NCI-H345 treated with DMSO at 0.1 percent for 48 hours (cell line): ENCODE measurements at regions not wholly inside any gene's neighbourhood (a gene's known extent, or its start where the extent isn't known, plus 50 kb on each side); places are given as distances from the start of the nearest gene placed in this dataset.

Experiments
- DNase-seq: peaks from one replicate; lab custom pipeline; 2025; ENCODE audit not compliant: unreplicated experiment; lab: John Stamatoyannopoulos, UW

- no peak for DNase-seq
Observed at GRCh38 chr12:18207266-18207665, 54.1 kb upstream of the PIK3C2G start.

- DNase-seq = no peak
Observed at GRCh38 chr12:18206198-18206597, 55.1 kb upstream of the PIK3C2G start.

- DNase-seq = no peak
Observed at GRCh38 chr12:18204053-18204452, 57.3 kb upstream of the PIK3C2G start.

DNA sequence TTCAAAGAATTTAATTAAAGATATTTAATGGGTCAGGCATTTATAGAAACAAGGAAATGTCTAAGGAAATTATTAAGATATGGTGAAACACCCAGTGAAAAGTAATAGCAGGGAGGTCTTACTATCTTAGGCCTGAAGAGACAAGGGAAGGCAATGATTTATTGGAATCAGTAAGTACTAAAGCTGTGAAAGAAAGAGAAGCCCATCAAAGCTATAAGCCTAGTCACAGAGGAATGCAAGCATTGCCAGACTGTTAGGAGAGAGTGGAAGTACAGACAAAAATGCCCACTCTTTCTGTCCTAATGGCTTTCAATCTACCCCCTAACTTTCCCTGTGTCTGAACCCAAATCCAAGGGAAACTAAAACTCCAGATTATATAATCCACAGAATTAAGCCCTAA lies 69.2 kb upstream of the PIK3C2G start:
- DNase-seq = no peak

DNA sequence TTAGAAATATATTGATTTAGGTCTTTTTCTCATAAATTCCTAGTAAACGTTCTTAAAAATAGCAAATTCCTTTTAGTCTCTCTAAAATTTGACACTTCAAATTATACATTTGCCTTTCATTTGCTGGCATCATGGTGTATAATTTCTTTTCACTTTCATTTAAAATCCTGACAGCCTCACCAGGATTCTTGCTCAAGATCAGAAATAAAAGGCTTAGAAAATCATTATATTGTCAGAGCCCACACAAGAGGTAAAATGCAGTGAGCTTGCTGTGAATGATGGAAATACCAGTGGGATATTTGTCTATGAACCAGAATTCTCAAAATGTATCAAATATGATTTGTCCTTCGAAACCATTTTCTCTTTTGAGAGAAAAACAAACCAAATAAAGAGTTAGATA lies 78.2 kb upstream of the PIK3C2G start:
- DNase-seq = no peak

DNA sequence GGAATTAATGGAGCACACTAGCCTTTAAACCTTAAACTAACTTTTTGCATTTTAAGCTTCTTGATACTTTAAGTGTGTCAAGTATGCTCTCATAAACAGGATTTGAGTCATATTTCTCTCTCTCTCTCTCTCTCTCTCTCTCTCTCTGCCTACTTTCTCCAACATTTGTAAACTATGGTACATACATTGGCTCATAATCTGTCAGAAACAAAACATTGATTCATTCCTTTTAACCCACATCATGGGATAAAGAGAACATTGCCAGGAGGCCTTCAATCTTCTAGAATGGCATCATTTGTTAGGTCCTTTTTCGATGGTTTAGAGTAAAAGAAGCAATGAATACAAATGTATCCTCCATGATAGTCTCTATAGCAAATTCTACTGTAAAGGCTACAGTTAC lies 81.6 kb upstream of the RERGL start:
- DNase-seq = no peak

DNA sequence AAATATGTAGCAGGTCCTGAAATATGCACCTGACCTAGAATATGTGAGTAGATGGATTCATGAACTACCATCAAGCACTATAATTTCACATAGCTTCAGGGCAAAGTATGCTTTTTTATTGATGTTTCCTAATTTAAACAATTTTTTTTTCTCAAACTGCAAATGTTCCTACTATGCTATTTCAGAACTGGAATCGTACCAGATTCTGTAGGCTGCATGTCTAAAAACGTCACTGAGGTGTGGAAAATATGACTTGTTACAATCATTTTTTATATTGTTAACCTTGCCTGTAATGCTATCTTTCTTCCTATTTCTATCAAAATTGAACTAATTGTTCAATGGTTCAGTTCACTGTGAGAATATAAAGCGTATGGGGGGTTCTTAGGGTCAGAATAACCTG lies 78.0 kb upstream of the RERGL start:
- DNase-seq = no peak

- DNase-seq = no peak
Observed at GRCh38 chr12:18165889-18166288, 75.9 kb upstream of the RERGL start.

GRCh38 chr12:18165422-18165871 lies 75.5 kb upstream of the RERGL start:
- peak; percentile 29 for DNase-seq

- DNase-seq = no peak
Observed at GRCh38 chr12:18160901-18161300, 70.9 kb upstream of the RERGL start.

DNA sequence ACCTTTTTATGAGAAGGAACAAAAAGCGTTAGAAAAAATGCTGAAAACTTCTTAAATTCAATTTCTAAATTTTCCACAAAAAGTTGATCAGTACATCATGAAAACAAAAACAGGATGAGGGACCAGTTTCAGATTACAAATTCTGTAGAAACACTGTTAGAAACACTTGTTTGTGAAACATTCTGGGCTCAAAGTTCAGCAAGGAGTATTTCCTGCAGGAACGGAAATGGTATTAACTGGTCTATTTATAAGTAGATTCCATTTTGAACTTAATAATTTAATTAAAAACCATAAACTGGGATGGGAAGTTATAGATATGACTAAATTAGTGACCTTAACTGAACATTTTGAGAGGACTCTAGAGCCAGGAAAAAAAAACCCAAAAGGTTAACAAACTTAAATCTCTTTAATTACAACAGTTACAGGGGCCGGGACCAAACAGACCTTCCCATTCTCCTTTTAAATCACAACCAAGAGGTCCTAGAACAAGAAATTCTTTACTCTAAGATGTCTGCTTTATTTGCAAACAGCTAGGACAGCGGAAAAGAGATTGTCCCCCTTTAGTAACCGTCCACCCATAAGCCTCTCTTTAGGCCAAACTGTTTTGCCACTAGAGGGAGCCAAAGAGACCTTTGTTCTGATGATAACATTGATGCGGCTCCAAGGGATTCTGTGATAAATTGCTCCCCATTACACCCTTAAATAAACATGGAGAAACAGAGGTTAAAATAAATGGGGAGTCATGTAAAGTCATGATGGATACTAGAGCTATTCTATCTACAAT lies 69.0 kb upstream of the RERGL start:
- no peak for DNase-seq

DNA sequence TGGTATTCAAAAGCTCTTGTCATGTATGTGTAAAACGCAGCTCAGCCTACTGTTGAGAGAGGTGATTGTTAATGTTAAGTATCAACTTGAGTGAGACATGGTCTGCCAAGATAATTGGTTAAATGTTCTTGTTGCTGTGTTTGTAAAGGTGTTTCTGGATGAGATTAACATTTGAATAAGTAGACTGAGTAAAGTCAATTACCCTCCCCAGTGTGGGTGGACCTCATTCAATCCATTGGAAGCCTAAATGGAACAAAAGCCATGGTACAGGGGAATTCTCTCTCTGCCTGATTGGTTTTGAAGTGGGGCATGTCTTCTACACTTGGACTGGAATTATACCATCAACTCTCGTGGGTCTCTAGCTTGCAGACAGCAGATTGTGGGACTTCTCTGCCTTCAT lies 63.8 kb upstream of the RERGL start:
- DNase-seq = peak; percentile 91

DNA sequence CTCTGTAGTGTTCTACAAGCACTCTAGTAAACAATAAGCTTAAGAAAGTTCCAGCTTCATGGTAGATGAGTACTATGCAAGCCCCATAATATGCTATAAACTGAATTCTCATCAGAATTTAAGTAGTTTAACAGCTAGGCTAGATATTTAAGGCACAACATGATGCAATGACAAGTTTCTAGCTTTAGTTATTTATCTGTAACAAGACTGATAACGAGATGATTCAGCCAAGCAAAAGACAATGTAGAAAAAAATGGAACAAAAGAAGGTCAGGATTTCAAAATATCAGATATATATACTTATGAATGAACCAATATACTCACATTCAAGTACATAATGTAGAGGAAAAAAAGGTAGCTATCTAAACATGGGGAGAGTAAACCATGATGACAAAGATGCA lies 61.0 kb upstream of the RERGL start:
- DNase-seq = no peak

DNA sequence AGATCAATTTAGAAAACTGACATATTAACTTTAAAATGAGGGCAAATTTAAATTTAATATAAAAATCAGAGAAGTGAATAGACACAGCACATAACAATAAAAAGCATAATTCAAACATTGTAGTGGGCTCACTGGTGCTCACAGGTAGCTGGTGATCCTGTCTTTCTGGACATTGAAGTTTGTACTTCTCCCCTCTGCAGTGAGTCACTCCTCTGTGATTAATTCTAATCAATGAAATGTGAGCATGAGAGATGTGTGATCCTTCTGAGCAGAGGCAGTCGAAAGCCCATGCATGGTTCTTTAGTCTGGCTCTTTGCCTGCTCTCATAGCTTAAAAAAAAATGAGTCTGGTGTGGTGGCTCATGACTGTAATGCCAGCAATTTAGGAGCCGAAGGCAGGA lies 59.0 kb upstream of the RERGL start:
- no peak for DNase-seq

DNA sequence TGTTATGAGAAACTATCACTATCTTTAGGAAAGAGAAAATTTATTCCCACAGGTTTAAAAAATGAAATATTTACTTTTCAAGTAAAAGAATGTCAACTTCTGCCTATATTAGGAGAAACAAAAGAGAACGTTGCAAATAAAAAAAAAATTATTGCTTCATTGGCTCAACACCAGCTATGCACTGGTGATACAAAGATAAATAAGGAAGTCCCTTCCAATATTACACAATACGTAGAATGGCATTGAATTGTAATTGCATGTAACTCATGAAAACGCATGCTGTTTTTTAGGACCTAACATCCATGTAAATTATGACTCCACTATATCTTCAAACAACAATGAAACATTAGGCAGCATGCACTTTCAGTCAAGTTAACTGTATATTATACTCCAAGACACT lies 56.4 kb upstream of the RERGL start:
- DNase-seq = no peak

GRCh38 chr12:18145924-18146323 lies 55.9 kb upstream of the RERGL start:
- no peak for DNase-seq

DNA sequence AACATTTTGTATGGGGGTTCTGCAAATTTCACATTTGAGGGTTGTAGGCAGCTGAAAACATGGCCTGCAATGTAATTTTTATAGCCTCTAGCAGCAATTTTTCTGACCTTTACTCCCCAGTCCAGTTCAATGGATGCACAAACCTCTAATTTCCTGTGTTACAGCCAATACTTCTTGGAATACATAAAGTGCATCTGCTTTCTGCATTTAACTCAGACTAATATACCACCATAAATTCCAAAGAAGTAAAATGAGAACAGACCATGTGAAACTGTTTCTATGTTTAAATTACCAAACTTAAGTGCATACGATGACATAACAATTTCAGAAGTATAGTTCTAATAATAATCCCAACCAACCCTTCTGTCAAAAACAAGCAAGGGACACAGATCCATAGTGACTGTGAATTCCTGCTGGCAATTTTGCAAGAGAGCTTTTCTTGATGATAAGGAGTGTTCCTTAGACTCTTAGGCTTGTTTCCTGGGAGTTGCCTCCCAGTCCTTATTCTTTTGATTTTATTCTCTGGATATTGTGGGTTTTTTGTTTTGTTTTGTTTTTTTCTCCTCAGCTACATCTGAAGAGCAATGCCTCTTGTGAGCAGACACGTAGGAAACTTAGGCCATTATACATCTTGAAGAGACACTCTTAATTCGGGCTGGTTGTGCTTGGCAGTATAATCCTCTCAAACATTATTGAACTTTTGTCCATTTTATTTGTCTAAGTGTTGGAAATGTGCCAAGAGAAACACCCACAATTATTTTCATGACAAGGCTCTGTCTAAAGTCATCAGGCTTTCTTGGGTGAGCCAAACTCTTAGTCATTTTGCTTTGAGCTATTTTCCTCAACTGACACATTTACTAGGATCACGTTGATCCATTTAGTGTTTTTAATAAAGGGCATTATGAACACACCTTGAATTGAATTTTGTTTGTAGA lies 51.3 kb upstream of the RERGL start:
- peak; percentile 63 for DNase-seq

DNA sequence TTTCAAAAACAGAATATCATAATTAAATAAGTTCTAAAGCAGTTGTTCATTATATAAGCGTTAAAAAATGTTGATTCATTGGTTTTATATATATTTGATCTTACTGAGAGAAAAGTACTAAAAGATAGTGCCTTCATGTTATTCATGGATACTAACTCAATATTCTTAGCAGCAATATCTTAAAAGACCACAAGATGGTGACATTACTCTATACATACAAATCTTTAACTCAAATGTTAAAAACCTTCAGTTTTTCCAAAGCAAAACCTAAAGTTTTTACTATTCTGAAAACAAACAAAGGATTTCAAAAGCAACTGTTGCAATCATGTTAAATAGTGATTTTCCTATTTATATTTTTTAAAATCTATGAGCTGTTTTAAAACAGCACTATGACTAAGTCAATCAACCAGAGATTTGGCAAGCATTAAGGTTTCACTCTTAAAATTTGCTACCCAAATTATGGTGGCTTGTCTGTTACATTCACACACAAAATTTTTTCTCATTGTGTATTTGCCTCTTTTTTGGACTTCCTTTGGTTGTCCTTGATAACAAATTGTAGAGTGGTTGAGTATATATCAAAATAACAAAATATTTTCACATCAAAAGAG lies 50.1 kb upstream of the RERGL start:
- peak; percentile 39 for DNase-seq
